GM12864 (cell line): ENCODE measurements at regions not wholly inside any gene's neighbourhood (a gene's known extent, or its start where the extent isn't known, plus 50 kb on each side); places are given as distances from the start of the nearest gene placed in this dataset.

Source experiments
- DNase-seq: peaks from one replicate; pipeline ENCODE4 v3.0.0-alpha.2; 2011; ENCODE audit warnings: low read depth
- H3K4me3 ChIP-seq: 2 replicates; pipeline ENCODE4 v1.5.1; 2011; ENCODE audit warnings: mild to moderate bottlenecking, low read depth, low read length, control low read depth
- CTCF ChIP-seq: IDR thresholded peaks from 2 replicates; pipeline ENCODE4 v1.5.1; 2011; ENCODE audit warnings: low read depth, mild to moderate bottlenecking, moderate library complexity, low read length, control low read depth, inconsistent platforms; ENCODE audit errors: missing control alignments

GRCh38 chr1:38565020-38565491 lies 294.5 kb downstream of the RRAGC start:
- H3K4me3 ChIP-seq = no peak overlapping the region
- no peak for DNase-seq

DNA sequence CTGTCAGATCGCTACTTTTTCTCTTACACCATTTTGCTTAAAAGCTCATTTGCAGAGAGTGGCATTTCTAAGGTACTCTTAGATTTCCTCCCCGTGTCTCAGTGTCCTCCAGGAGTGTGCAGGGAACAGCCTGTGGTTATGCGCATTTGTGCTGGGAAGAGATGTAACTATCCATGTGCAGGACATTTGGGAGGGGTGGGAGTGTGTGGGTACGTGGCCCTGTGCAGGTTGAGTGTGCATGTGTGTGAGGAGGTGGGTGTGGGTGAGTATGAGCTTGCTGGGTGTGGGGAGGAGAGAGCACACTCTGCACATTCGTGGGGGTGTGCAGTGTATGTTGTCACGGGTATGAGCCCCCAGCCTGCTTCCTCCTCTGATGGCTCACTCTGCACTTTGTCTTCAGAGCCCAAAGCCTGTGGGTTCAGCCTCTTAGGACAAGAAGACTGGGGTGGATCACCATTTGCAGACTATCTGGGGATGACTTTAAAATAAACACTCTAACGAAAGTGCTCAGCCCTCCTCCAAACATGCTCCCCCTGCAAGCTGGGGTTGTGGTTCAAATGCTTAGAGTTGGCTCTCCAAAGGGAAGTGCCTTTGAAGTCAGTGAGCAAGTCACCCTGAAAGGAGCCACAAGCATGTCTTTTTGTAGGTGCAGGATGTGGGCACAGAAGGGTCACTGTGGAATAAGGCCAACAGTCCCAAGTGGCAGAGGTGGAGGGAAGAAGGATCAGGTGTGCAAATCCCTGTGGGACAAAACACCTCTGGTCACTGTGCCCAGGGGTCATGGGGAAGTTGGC lies 295.4 kb downstream of the RRAGC start:
- no peak for TF ChIP-seq CTCF
- H3K4me3 ChIP-seq = no peak overlapping the region
- DNase-seq = no peak

More at GRCh38 chr1:38565020-38565491, 294.5 kb downstream of the RRAGC start:
- TF ChIP-seq CTCF = no peak

DNA sequence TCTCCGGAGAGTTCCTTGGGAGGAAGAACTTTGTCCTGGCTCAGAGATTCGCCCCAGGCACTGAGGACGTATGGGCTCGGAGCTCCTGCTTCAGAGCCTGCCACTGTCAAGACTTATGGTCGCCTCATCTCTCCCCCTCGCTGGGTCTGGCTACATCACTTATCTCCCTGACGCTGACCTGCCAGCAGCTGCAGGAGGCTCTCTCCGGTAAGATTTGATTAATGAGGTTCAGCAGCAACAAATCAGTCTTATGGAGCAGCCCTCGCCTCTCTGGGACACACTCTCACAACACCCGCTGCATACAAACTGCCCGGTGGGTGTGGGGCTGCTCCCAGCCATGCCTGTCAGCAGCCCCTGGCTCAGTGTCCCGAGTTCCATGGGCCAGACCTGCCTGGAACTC lies 297.8 kb downstream of the RRAGC start:
- no peak overlapping the region for H3K4me3 ChIP-seq
- no peak for DNase-seq
- no peak for TF ChIP-seq CTCF

DNA sequence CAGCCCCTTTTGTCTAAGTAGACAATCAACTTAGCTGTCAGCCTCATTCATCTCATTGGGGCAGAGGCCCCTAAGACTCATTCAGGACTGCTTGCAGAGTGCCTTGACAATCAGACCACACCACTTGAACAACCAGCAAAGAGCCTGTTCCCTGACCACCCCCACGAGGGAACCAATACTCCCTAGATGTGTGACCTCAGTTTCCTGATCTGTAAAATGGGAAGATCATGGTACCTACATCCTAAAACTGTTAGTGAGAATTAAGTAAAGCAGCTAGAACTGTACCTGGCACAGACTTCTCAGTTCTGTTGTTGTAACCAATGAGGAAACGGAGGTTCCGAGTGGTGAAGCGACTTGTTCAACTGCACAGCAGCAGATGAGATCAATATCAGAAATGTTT lies 298.5 kb downstream of the RRAGC start:
- no peak for TF ChIP-seq CTCF
- no peak for DNase-seq
- H3K4me3 ChIP-seq = no peak overlapping the region

DNA sequence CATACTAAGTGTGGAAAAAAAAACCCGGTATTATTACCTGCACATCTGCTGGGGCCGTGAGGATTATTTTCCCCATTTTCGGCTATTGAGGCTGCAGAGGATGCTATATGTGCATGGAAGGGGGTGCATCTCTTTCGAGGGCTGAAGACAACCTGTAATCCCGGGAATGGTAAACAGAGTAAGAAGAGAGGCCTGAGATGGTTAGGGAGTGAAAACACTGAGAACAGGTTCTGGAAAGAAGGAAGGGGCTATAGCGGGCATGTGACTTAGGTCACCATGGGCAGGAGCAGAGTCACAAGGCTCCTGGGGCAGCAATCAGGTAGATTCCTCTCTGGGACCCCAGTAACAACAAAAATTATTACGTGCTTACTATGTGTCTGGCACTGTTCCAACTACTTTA lies 299.1 kb downstream of the RRAGC start:
- no peak for DNase-seq
- H3K4me3 ChIP-seq = peak overlapping the region; percentile 46; the same call in 1 of the 2 replicates
- TF ChIP-seq CTCF = no peak

DNA sequence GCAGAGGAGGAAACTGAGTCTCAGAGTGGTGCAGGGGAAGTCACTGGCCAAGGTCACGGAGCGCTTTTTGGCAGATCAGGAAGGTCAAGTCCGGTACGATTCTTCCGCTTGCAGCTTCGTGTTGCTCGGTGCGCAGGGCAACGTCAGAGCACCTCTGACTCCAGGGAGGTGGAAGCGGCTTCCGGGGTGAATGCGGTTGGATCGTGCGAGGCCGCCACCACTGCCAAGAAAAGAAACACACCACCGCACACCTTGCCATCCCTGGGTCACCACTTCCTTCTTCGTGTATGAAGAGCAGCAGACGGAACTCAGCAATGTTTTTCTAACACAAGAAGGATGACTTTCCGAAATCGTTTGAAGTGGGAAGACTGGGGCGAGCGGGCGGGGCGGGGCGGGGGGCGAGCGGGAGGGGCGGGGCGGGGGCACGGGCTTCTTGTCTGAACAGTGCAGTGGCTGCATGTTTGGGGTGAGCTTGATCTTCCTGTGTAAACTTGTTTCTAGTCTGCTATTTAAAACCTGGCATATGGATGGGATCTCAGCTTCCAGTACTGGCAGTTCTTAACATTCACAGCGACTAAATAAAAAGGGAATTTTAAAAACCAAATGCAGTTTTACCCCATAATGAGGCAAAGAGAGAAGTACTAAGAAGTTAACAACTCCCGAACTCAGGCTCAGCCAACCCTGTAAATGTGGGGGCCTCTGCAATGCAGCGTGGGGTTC lies 300.0 kb downstream of the RRAGC start:
- no peak for TF ChIP-seq CTCF
- peak overlapping the region; percentile 46 for H3K4me3 ChIP-seq
- peak; percentile 74 for DNase-seq
